ENCODE measurements at regions not wholly inside any gene's neighbourhood (a gene's known extent, or its start where the extent isn't known, plus 50 kb on each side); places are given as distances from the start of the nearest gene placed in this dataset.

DNA sequence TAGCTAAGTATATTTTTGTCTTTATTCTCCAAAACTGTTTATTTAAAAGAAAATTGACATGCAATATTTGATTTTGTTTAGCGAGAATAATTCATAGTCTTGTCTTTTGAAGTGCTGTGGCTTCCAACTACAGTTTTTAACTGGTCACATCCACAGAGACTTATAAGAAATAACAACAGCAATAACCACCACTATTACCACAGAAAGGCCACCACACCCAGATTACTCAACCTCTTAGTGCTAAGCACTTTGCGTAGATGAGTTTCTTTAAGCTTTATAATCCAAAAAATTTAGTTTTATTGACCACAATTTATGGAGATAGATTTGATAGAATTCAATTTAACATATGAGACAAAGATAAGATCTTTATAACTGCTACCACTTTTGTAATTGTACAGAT, 468.4 kb upstream of the UBE2E2 start:
- TF ChIP-seq POLR2AphosphoS5 (IDR thresholded peaks at IDR 0.05; ENCODE audit: low read depth, low read length) = no peak
- TF ChIP-seq REST (IDR thresholded peaks at IDR 0.05; ENCODE audit: insufficient read depth in 1 of 2, low read depth in 2 of 2, low read length in 2 of 2) = no peak
